SK-N-SH treated with all-trans-retinoic acid at 6 μM for 48 hours (cell line): ENCODE measurements at regions not wholly inside any gene's neighbourhood (a gene's known extent, or its start where the extent isn't known, plus 50 kb on each side); places are given as distances from the start of the nearest gene placed in this dataset.

ENCODE experiments used
- ATAC-seq: fragments of 200-7000 bp; cut with Tn5 transposase; 3 replicates; pipeline ENCODE4 v1.9.1; 2020; ENCODE audit warnings: mild to moderate bottlenecking, moderate library complexity
- ARNTL ChIP-seq: fragments of 450-650 bp; formaldehyde crosslinking; IDR thresholded peaks from 2 replicates; pipeline ENCODE4 v1.5.0; 2020; ENCODE audit warnings: low read depth, mild to moderate bottlenecking, moderate library complexity, borderline replicate concordance
- BACH2 ChIP-seq: fragments of 250-450 bp; sonication (Bioruptor Pico); IDR thresholded peaks from 2 replicates; pipeline ENCODE4 v1.9.0; 2021; ENCODE audit warnings: mild to moderate bottlenecking, borderline replicate concordance
- CSDC2 ChIP-seq: fragments of 250-450 bp; sonication (Bioruptor Pico); IDR thresholded peaks from 2 replicates; pipeline ENCODE4 v1.5.0; 2020; ENCODE audit warnings: mild to moderate bottlenecking, moderate library complexity
- ESRRG ChIP-seq: fragments of 250-450 bp; sonication (Bioruptor Pico); IDR thresholded peaks from 2 replicates; pipeline ENCODE4 v1.6.1; 2021; ENCODE audit warnings: mild to moderate bottlenecking
- GLIS3 ChIP-seq: fragments of 250-450 bp; sonication (Bioruptor Pico); IDR thresholded peaks from 2 replicates; pipeline ENCODE4 v1.5.0; 2020; ENCODE audit warnings: mild to moderate bottlenecking, moderate library complexity
- ISL1 ChIP-seq: fragments of 250-450 bp; sonication (Bioruptor Pico); IDR thresholded peaks from 2 replicates; pipeline ENCODE4 v2.1.2; 2022; ENCODE audit warnings: mild to moderate bottlenecking, moderate library complexity
- OSR1 ChIP-seq: fragments of 250-450 bp; sonication (Bioruptor Pico); IDR thresholded peaks from 2 replicates; pipeline ENCODE4 v1.8.0; 2022; ENCODE audit warnings: moderate library complexity, mild to moderate bottlenecking, inconsistent platforms
- PPARA ChIP-seq: fragments of 250-450 bp; sonication (Bioruptor Pico); IDR thresholded peaks from 2 replicates; pipeline ENCODE4 v1.5.0; 2020; ENCODE audit warnings: mild to moderate bottlenecking, borderline replicate concordance
- RARB ChIP-seq: fragments of 250-450 bp; sonication (Bioruptor Pico); IDR thresholded peaks from 2 replicates; pipeline ENCODE4 v1.8.0; 2021; ENCODE audit warnings: mild to moderate bottlenecking, moderate library complexity
- SNAI2 ChIP-seq: fragments of 250-450 bp; sonication (Bioruptor Pico); IDR thresholded peaks from 2 replicates; pipeline ENCODE4 v1.5.0; 2020; ENCODE audit warnings: mild to moderate bottlenecking, moderate library complexity
- TCF4 ChIP-seq: fragments of 250-450 bp; sonication (Bioruptor Pico); IDR thresholded peaks from 2 replicates; pipeline ENCODE4 v1.8.0; 2021; ENCODE audit warnings: mild to moderate bottlenecking, moderate library complexity, borderline replicate concordance
- ZC3H10 ChIP-seq: fragments of 250-450 bp; sonication (Bioruptor Pico); IDR thresholded peaks from 2 replicates; pipeline ENCODE4 v1.5.1; 2021; ENCODE audit warnings: mild to moderate bottlenecking, moderate library complexity
- ZFP3 ChIP-seq: fragments of 250-450 bp; sonication (Bioruptor Pico); IDR thresholded peaks from 2 replicates; pipeline ENCODE4 v1.5.0; 2020; ENCODE audit warnings: mild to moderate bottlenecking, moderate library complexity
- ZFP30 ChIP-seq: fragments of 450-650 bp; formaldehyde crosslinking; IDR thresholded peaks from 2 replicates; pipeline ENCODE4 v1.5.0; 2022; ENCODE audit warnings: mild to moderate bottlenecking, moderate library complexity
- ZNF565 ChIP-seq: fragments of 450-650 bp; formaldehyde crosslinking; conservative IDR thresholded peaks from 2 replicates; pipeline ENCODE4 v1.5.0; 2020; ENCODE audit warnings: low read depth, mild to moderate bottlenecking, moderate library complexity
- ZNF70 ChIP-seq: fragments of 450-650 bp; formaldehyde crosslinking; IDR thresholded peaks from 2 replicates; pipeline ENCODE4 v1.5.0; 2020; ENCODE audit warnings: mild to moderate bottlenecking, moderate library complexity
- ZNF8 ChIP-seq: fragments of 450-650 bp; formaldehyde crosslinking; IDR thresholded peaks from 2 replicates; pipeline ENCODE4 v1.5.0; 2020; ENCODE audit warnings: mild to moderate bottlenecking, moderate library complexity
- TF ChIP-seq, protein P1 (sequence below): fragments of 250-450 bp; sonication (Bioruptor Pico); IDR thresholded peaks from 2 replicates; pipeline ENCODE4 v1.8.0; 2020; ENCODE audit warnings: mild to moderate bottlenecking, moderate library complexity, borderline replicate concordance
- TF ChIP-seq, protein P2 (sequence below): fragments of 250-450 bp; sonication (Bioruptor Pico); IDR thresholded peaks from 2 replicates; pipeline ENCODE4 v1.5.1; 2021; ENCODE audit warnings: mild to moderate bottlenecking, moderate library complexity
- TF ChIP-seq, protein P3 (sequence below): fragments of 250-450 bp; sonication (Bioruptor Pico); IDR thresholded peaks from 2 replicates; pipeline ENCODE4 v1.5.1; 2020; ENCODE audit warnings: low read depth, mild to moderate bottlenecking, moderate library complexity
- TF ChIP-seq, protein P4 (sequence below): fragments of 250-450 bp; sonication (Bioruptor Pico); IDR thresholded peaks from 2 replicates; pipeline ENCODE4 v1.8.0; 2021; ENCODE audit warnings: low read depth, mild to moderate bottlenecking, moderate library complexity, borderline replicate concordance
- TF ChIP-seq, protein P5 (sequence below): fragments of 250-450 bp; sonication (Bioruptor Pico); IDR thresholded peaks from 2 replicates; pipeline ENCODE4 v1.5.0; 2020; ENCODE audit warnings: mild to moderate bottlenecking, moderate library complexity

DNA sequence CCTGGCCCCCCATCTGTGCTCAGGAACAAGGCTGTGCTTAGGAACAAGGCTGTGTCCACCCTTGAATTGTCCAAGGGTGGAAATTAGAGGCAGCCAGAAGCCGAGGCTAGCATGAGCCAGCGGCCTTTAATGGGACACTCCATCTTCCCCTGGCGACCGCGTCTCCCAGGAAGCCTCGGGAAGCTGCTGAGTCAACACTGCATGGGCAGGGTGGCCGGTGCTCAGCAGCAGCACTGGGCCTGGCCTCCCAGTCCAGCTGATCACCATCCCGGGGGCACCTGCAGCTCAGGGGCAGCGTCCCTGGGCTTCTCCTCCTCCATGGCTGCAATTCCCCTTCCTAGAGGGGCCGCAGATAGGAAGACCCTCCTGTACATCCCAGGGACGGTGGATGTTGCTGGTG lies 180.8 kb downstream of the ENGASE start:
- no peak for ATAC-seq
- TF ChIP-seq ZFP30 (CRISPR knock-in tag) = no peak
- no peak for TF ChIP-seq ZNF8 (CRISPR knock-in tag)
- no peak for TF ChIP-seq OSR1 (CRISPR knock-in tag)
- no peak for TF ChIP-seq ARNTL (CRISPR knock-in tag)
- TF ChIP-seq ESRRG (CRISPR knock-in tag) = no peak
- TF ChIP-seq, protein P1, sequence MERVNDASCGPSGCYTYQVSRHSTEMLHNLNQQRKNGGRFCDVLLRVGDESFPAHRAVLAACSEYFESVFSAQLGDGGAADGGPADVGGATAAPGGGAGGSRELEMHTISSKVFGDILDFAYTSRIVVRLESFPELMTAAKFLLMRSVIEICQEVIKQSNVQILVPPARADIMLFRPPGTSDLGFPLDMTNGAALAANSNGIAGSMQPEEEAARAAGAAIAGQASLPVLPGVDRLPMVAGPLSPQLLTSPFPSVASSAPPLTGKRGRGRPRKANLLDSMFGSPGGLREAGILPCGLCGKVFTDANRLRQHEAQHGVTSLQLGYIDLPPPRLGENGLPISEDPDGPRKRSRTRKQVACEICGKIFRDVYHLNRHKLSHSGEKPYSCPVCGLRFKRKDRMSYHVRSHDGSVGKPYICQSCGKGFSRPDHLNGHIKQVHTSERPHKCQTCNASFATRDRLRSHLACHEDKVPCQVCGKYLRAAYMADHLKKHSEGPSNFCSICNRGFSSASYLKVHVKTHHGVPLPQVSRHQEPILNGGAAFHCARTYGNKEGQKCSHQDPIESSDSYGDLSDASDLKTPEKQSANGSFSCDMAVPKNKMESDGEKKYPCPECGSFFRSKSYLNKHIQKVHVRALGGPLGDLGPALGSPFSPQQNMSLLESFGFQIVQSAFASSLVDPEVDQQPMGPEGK (CRISPR knock-in tag) = no peak
- no peak for TF ChIP-seq ZNF565 (CRISPR knock-in tag)
- no peak for TF ChIP-seq BACH2 (CRISPR knock-in tag)
- TF ChIP-seq SNAI2 (CRISPR knock-in tag) = no peak
- TF ChIP-seq, protein P2, sequence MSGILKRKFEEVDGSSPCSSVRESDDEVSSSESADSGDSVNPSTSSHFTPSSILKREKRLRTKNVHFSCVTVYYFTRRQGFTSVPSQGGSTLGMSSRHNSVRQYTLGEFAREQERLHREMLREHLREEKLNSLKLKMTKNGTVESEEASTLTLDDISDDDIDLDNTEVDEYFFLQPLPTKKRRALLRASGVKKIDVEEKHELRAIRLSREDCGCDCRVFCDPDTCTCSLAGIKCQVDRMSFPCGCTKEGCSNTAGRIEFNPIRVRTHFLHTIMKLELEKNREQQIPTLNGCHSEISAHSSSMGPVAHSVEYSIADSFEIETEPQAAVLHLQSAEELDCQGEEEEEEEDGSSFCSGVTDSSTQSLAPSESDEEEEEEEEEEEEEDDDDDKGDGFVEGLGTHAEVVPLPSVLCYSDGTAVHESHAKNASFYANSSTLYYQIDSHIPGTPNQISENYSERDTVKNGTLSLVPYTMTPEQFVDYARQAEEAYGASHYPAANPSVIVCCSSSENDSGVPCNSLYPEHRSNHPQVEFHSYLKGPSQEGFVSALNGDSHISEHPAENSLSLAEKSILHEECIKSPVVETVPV (CRISPR knock-in tag) = no peak
- no peak for TF ChIP-seq ZNF70 (CRISPR knock-in tag)
- TF ChIP-seq, protein P3, sequence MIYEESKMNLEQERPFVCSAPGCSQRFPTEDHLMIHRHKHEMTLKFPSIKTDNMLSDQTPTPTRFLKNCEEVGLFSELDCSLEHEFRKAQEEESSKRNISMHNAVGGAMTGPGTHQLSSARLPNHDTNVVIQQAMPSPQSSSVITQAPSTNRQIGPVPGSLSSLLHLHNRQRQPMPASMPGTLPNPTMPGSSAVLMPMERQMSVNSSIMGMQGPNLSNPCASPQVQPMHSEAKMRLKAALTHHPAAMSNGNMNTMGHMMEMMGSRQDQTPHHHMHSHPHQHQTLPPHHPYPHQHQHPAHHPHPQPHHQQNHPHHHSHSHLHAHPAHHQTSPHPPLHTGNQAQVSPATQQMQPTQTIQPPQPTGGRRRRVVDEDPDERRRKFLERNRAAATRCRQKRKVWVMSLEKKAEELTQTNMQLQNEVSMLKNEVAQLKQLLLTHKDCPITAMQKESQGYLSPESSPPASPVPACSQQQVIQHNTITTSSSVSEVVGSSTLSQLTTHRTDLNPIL (CRISPR knock-in tag) = no peak
- no peak for TF ChIP-seq ZFP3 (CRISPR knock-in tag)

DNA sequence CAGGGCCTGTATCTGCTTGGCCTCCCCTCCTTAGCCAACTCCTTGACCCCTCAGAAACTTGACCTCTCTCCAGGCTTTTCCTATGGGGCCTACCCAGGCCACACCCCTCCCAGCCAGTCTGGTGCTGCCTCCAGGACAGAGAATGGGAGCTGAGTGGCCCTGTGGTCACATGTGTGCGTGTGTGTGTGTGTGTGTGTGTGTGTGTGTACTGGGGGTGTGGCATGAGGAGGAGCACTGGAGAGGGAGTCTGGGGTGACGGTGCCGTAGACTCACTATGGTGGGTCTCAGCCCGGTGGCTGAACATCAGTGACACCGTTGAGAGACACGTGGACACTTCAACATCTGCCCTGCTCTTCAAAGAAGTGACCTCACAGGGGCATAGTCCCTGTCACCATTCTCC lies 180.4 kb downstream of the ENGASE start:
- TF ChIP-seq GLIS3 (CRISPR knock-in tag) = no peak
- TF ChIP-seq, protein P4, sequence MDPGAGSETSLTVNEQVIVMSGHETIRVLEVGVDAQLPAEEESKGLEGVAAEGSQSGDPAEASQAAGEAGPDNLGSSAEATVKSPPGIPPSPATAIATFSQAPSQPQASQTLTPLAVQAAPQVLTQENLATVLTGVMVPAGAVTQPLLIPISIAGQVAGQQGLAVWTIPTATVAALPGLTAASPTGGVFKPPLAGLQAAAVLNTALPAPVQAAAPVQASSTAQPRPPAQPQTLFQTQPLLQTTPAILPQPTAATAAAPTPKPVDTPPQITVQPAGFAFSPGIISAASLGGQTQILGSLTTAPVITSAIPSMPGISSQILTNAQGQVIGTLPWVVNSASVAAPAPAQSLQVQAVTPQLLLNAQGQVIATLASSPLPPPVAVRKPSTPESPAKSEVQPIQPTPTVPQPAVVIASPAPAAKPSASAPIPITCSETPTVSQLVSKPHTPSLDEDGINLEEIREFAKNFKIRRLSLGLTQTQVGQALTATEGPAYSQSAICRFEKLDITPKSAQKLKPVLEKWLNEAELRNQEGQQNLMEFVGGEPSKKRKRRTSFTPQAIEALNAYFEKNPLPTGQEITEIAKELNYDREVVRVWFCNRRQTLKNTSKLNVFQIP (CRISPR knock-in tag) = no peak
- no peak for TF ChIP-seq ARNTL (CRISPR knock-in tag)
- TF ChIP-seq, protein P5, sequence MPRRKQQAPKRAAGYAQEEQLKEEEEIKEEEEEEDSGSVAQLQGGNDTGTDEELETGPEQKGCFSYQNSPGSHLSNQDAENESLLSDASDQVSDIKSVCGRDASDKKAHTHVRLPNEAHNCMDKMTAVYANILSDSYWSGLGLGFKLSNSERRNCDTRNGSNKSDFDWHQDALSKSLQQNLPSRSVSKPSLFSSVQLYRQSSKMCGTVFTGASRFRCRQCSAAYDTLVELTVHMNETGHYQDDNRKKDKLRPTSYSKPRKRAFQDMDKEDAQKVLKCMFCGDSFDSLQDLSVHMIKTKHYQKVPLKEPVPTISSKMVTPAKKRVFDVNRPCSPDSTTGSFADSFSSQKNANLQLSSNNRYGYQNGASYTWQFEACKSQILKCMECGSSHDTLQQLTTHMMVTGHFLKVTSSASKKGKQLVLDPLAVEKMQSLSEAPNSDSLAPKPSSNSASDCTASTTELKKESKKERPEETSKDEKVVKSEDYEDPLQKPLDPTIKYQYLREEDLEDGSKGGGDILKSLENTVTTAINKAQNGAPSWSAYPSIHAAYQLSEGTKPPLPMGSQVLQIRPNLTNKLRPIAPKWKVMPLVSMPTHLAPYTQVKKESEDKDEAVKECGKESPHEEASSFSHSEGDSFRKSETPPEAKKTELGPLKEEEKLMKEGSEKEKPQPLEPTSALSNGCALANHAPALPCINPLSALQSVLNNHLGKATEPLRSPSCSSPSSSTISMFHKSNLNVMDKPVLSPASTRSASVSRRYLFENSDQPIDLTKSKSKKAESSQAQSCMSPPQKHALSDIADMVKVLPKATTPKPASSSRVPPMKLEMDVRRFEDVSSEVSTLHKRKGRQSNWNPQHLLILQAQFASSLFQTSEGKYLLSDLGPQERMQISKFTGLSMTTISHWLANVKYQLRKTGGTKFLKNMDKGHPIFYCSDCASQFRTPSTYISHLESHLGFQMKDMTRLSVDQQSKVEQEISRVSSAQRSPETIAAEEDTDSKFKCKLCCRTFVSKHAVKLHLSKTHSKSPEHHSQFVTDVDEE (CRISPR knock-in tag) = no peak
- TF ChIP-seq, protein P1 (CRISPR knock-in tag) = no peak
- no peak for TF ChIP-seq TCF4 (CRISPR knock-in tag)
- no peak for TF ChIP-seq ISL1
- no peak for TF ChIP-seq ZFP3 (CRISPR knock-in tag)
- no peak for TF ChIP-seq CSDC2 (CRISPR knock-in tag)
- no peak for TF ChIP-seq ZC3H10
- TF ChIP-seq, protein P3 (CRISPR knock-in tag) = no peak
- no peak for TF ChIP-seq ZNF70 (CRISPR knock-in tag)
- no peak for TF ChIP-seq ESRRG (CRISPR knock-in tag)
- TF ChIP-seq, protein P2 (CRISPR knock-in tag) = no peak
- TF ChIP-seq PPARA = no peak
- TF ChIP-seq RARB = no peak
- TF ChIP-seq ZNF565 (CRISPR knock-in tag) = no peak
- no peak for ATAC-seq
